ENCODE measurements at regions not wholly inside any gene's neighbourhood (a gene's known extent, or its start where the extent isn't known, plus 50 kb on each side); places are given as distances from the start of the nearest gene placed in this dataset.

DNA sequence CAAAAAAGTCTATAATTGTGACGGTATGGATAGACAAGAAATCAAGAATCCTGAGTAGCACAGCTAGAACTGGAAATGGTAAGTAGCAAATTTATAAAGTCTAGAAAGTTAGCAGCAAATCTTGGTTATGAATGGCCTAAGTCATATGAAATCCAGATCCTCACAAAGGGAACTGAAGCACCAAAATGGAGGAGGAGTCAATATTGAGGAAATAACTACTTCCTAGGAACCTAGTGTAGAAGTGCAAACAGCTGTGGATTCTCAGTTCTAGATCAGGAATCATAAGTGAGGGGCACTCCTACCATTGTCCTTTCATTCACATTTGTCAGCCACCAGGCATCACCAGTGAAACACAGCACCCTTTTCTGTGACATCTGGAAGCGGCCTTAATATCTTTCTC, 202.2 kb upstream of the DCN start:
- TF ChIP-seq EZH2 (IDR thresholded peaks at IDR 0.05; ENCODE audit: borderline replicate concordance, low read depth, low read length, severe bottlenecking) = no peak
- TF ChIP-seq, protein P1, sequence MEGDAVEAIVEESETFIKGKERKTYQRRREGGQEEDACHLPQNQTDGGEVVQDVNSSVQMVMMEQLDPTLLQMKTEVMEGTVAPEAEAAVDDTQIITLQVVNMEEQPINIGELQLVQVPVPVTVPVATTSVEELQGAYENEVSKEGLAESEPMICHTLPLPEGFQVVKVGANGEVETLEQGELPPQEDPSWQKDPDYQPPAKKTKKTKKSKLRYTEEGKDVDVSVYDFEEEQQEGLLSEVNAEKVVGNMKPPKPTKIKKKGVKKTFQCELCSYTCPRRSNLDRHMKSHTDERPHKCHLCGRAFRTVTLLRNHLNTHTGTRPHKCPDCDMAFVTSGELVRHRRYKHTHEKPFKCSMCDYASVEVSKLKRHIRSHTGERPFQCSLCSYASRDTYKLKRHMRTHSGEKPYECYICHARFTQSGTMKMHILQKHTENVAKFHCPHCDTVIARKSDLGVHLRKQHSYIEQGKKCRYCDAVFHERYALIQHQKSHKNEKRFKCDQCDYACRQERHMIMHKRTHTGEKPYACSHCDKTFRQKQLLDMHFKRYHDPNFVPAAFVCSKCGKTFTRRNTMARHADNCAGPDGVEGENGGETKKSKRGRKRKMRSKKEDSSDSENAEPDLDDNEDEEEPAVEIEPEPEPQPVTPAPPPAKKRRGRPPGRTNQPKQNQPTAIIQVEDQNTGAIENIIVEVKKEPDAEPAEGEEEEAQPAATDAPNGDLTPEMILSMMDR (IDR thresholded peaks at IDR 0.05; ENCODE audit: borderline replicate concordance, extremely low read depth, low read length, poor library complexity, severe bottlenecking) = no peak
- no peaks in the 10 kb centered on the region for H3K4me1 ChIP-seq (ENCODE audit: insufficient read depth, low read length)
- H3K27ac ChIP-seq (ENCODE audit: low read length) = no peak overlapping the region
- ATAC-seq (ENCODE audit: insufficient read depth, low read depth) = no peak
- no peaks in the 10 kb centered on the region for H4K20me1 ChIP-seq (ENCODE audit: insufficient read depth, low read length)
- H3K4me3 ChIP-seq (ENCODE audit: low read depth in 1 of 2, low read length in 2 of 2) = no peak overlapping the region
- H3K9me3 ChIP-seq (ENCODE audit: insufficient read depth, low read length, severe bottlenecking) = no peaks in the 10 kb centered on the region
- no peak overlapping the region for H2AFZ ChIP-seq (ENCODE audit: low read depth, low read length)
- H3K4me2 ChIP-seq (ENCODE audit: insufficient read depth, low read length) = no peak overlapping the region
- H3K36me3 ChIP-seq (ENCODE audit: insufficient read depth, low read length) = no peaks in the 10 kb centered on the region
- no peak for DNase-seq
- H3K9ac ChIP-seq (ENCODE audit: low read depth, low read length) = no peak overlapping the region
- no peaks in the 10 kb centered on the region for H3K79me2 ChIP-seq (ENCODE audit: insufficient read depth, low read length)
- no peaks in the 10 kb centered on the region for H3K27me3 ChIP-seq (ENCODE audit: insufficient read depth, low read length, poor library complexity)

DNA sequence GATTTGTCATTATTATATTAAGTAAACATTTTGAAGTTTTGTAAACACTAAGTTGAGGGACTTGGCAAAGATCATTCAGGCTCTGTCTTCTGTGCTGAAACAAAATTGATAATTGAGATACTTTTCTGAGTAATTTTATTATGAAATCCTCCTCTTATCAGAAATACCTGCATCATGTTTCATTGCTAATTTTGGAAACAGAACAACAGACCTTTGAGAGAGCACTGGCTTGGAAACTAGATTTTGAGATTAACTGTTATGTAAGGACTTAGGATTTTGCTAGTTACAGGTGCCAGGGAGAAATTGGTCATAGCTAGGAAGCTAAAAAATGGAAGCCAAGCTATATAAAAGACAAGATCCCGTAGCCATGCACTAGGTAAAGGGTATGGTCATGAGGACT, 201.7 kb upstream of the DCN start:
- Histone ChIP-seq H2AFZ (ENCODE audit: low read depth, low read length) (no peak overlapping the region), H3K79me2 (ENCODE audit: insufficient read depth, low read length) (no peaks in the 10 kb centered on the region), H3K9ac (ENCODE audit: low read depth, low read length) (no peak overlapping the region), H3K9me3 (ENCODE audit: insufficient read depth, low read length, severe bottlenecking) (no peaks in the 10 kb centered on the region), H4K20me1 (ENCODE audit: insufficient read depth, low read length) (no peaks in the 10 kb centered on the region), H3K27ac (ENCODE audit: low read length) (no peak overlapping the region), H3K36me3 (ENCODE audit: insufficient read depth, low read length) (no peaks in the 10 kb centered on the region), H3K27me3 (ENCODE audit: insufficient read depth, low read length, poor library complexity) (no peaks in the 10 kb centered on the region), H3K4me3 (ENCODE audit: low read depth in 1 of 2, low read length in 2 of 2) (no peak overlapping the region), H3K4me2 (ENCODE audit: insufficient read depth, low read length) (no peak overlapping the region), H3K4me1 (ENCODE audit: insufficient read depth, low read length) (no peaks in the 10 kb centered on the region)
- TF ChIP-seq, protein P1 (IDR thresholded peaks at IDR 0.05; ENCODE audit: borderline replicate concordance, extremely low read depth, low read length, poor library complexity, severe bottlenecking) = no peak
- TF ChIP-seq EZH2 (IDR thresholded peaks at IDR 0.05; ENCODE audit: borderline replicate concordance, low read depth, low read length, severe bottlenecking) = no peak
- ATAC-seq (ENCODE audit: insufficient read depth, low read depth) = no peak
- DNase-seq = no peak

DNA sequence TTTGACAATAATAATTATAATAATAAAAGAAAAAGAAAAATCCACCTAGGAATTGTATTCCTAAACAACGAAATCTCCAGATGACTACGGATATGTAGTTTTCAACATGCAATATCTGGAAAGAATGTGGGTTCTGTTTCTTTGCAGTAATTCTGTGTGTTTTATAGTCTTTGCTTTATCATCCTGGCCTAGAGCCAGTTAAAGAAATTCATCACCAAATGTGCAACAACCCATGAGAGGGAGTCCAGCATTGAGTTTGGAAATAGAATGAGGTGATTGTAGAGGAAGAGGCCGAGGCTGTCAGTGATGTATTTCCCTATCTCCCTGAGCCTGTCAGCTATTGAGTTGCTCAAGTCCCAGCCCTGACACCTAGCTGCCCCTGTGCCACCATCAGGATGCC, 200.5 kb upstream of the DCN start:
- no peak for DNase-seq
- TF ChIP-seq, protein P1 (IDR thresholded peaks at IDR 0.05; ENCODE audit: borderline replicate concordance, extremely low read depth, low read length, poor library complexity, severe bottlenecking) = no peak
- TF ChIP-seq EZH2 (IDR thresholded peaks at IDR 0.05; ENCODE audit: borderline replicate concordance, low read depth, low read length, severe bottlenecking) = no peak
- no peak overlapping the region; the same call in 1 of the 2 replicates for H2AFZ ChIP-seq (ENCODE audit: low read depth, low read length)
- no peaks in the 10 kb centered on the region for H4K20me1 ChIP-seq (ENCODE audit: insufficient read depth, low read length)
- no peak overlapping the region for H3K27ac ChIP-seq (ENCODE audit: low read length)
- H3K27me3 ChIP-seq (ENCODE audit: insufficient read depth, low read length, poor library complexity) = no peaks in the 10 kb centered on the region
- no peak overlapping the region for H3K4me2 ChIP-seq (ENCODE audit: insufficient read depth, low read length)
- H3K9ac ChIP-seq (ENCODE audit: low read depth, low read length) = no peak overlapping the region
- H3K36me3 ChIP-seq (ENCODE audit: insufficient read depth, low read length) = no peaks in the 10 kb centered on the region
- H3K79me2 ChIP-seq (ENCODE audit: insufficient read depth, low read length) = no peaks in the 10 kb centered on the region
- no peak overlapping the region for H3K4me3 ChIP-seq (ENCODE audit: low read depth in 1 of 2, low read length in 2 of 2)
- H3K4me1 ChIP-seq (ENCODE audit: insufficient read depth, low read length) = no peaks in the 10 kb centered on the region
- no peak for ATAC-seq (ENCODE audit: insufficient read depth, low read depth)
- H3K9me3 ChIP-seq (ENCODE audit: insufficient read depth, low read length, severe bottlenecking) = no peaks in the 10 kb centered on the region

DNA sequence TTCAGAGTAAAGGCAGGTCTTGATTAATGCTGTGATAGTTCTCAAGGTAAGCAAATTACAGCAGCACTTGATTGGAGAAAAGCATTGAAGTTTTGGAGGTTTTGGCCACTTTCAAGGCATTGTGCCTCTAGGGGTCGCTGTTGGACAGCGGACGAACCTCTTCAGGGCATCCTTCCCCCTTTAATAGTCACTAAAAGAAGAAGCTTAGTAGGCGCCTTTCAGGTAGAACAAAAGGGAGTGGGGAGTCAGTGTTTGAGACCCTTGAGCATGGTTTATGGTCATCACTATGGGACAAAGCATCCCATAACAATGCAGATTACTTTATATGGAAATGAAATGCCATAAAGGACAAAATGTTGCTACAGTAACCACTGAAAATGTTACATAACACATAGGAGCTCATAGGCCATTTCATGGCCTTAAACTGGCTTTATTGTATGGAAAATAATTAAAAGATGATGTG, 199.5 kb upstream of the DCN start:
- H3K27ac ChIP-seq (ENCODE audit: low read length) = no peak overlapping the region
- no peaks in the 10 kb centered on the region for H3K9me3 ChIP-seq (ENCODE audit: insufficient read depth, low read length, severe bottlenecking)
- peak overlapping the region; percentile 10; the same call in 1 of the 2 replicates for H3K4me2 ChIP-seq (ENCODE audit: insufficient read depth, low read length)

More for the DNA sequence above, 199.5 kb upstream of the DCN start:
- no peaks in the 10 kb centered on the region for H3K4me1 ChIP-seq (ENCODE audit: insufficient read depth, low read length)
- peak; percentile 90 for ATAC-seq (ENCODE audit: insufficient read depth, low read depth)
- H2AFZ ChIP-seq (ENCODE audit: low read depth, low read length) = no peak overlapping the region
- H3K27me3 ChIP-seq (ENCODE audit: insufficient read depth, low read length, poor library complexity) = no peaks in the 10 kb centered on the region
- TF ChIP-seq, protein P1 (IDR thresholded peaks at IDR 0.05; ENCODE audit: borderline replicate concordance, extremely low read depth, low read length, poor library complexity, severe bottlenecking) = peak; percentile 96
- no peak for TF ChIP-seq EZH2 (IDR thresholded peaks at IDR 0.05; ENCODE audit: borderline replicate concordance, low read depth, low read length, severe bottlenecking)
- no peaks in the 10 kb centered on the region for H3K79me2 ChIP-seq (ENCODE audit: insufficient read depth, low read length)
- H3K36me3 ChIP-seq (ENCODE audit: insufficient read depth, low read length) = no peaks in the 10 kb centered on the region
- H3K9ac ChIP-seq (ENCODE audit: low read depth, low read length) = no peak overlapping the region
- DNase-seq = peak; percentile 79
- no peaks in the 10 kb centered on the region for H4K20me1 ChIP-seq (ENCODE audit: insufficient read depth, low read length)
- H3K4me3 ChIP-seq (ENCODE audit: low read depth in 1 of 2, low read length in 2 of 2) = no peak overlapping the region
